GM12874 (cell line): ENCODE measurements at regions not wholly inside any gene's neighbourhood (a gene's known extent, or its start where the extent isn't known, plus 50 kb on each side); places are given as distances from the start of the nearest gene placed in this dataset.

ENCODE experiments used
- CTCF ChIP-seq: IDR thresholded peaks from 2 replicates; pipeline ENCODE4 v1.5.1; 2011; ENCODE audit warnings: low read depth, mild to moderate bottlenecking, control low read depth, low read length, moderate library complexity; ENCODE audit not compliant: insufficient read depth

- TF ChIP-seq CTCF, result no peak
Measured at GRCh38 chr3:79917561-79917960, 149.8 kb upstream of the ROBO1 start.

DNA sequence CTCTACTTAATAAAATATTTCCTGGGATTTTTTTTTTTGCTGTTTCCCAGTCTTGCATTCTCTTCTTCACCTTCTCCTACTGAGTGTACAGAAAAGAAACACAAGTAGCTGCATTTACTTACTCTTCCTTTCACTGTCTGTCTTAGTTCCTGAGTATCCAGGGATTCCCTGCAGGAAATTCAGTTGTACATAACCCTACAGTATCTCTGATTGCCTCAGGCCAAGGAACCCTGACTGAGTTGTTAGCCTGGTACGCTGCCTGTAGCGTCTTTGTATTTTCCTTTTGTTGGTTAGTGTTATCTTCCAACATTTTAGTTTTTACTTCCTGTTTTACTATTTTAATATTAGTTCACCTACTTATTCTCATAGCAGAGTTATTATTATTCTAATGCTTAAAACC lies 142.5 kb upstream of the ROBO1 start:
- TF ChIP-seq CTCF, result no peak

DNA sequence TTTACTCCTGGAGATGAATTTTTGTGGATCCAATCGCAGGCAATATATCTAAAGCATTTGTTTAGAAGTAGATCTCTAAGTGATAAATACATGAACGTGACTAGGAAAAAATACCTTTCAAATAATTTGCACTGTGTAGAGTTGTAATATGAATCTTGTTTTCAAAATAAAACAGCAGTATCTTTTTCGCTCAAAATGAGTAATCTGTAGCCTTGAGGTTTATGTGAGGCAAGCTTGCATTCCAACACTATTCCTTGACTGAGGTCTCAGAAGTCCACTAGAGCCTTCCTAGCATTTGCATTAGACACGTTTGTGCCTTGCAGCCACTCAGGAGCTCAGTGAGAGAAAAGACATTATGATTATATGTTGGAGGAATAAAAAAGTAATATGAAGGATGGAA lies 138.3 kb upstream of the ROBO1 start:
- TF ChIP-seq CTCF, result no peak

DNA sequence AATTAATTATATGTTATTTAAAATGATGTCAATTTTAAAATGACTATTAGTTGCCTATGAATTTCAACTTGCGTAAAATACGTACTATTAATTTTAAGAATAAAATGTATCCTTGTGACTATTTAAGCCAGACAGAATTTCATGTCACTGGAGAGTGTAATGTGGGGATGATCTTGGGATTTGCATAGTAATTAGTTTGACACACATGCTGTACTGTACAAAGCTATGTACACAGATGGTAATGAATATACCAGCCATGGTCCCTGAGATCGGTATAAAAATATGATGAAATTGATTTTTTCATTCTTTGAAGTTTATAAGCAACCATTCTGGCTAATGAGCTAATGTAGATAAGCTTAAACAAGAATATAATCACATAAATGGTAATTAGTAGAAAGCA lies 134.4 kb upstream of the ROBO1 start:
- no peak for TF ChIP-seq CTCF

GRCh38 chr3:79898907-79899306 lies 131.1 kb upstream of the ROBO1 start:
- no peak for TF ChIP-seq CTCF

- TF ChIP-seq CTCF, result no peak
Measured at GRCh38 chr3:79896086-79896485, 128.3 kb upstream of the ROBO1 start.

DNA sequence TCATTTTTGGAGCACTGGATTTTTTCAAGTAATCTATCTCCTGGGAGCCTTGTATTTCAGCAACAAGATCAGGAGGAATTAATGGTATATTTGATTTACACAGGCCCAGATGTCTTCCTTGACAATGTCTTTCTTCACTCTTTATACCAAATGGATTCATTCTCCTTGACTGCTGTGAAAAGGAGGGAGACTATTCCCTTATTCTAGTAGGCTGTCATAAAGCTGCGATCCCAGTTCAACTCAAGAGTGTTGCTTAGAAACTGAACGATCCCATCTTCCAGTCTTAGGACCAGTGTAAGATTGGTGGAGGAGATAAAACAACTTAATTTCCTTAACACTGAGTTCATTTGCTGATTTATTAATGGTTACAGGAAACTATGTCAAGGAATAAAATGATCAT lies 119.4 kb upstream of the ROBO1 start:
- TF ChIP-seq CTCF, result no peak

DNA sequence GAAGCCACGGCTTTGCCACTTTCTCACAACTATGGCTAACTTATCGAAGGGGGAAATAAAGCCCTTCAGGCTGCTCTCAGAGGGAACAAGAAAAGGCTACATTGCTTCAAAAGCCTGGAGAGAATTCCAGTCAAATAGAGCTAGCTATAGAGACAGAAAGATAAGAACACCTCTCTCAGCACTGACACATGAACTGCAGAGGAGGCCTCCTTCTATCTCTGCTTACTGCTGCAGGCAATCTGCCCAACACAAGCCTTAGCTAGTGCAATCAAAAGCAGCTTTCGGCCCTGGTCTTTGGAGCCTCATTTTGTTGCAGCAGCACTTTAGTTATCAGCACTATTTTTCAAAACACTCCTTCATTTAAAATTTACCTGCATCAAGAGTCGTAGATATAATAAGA lies 118.4 kb upstream of the ROBO1 start:
- no peak for TF ChIP-seq CTCF
